Nephron (organoid): ENCODE measurements at regions not wholly inside any gene's neighbourhood (a gene's known extent, or its start where the extent isn't known, plus 50 kb on each side); places are given as distances from the start of the nearest gene placed in this dataset.

Source experiments
- H3K27ac Mint-ChIP-seq, 3 experiments: 2 replicates each; pipeline ENCODE4 v1.8.0; 2020; ENCODE audit warnings: mixed read lengths in 3 of 3, mild to moderate bottlenecking in 2 of 3, moderate library complexity in 1 of 3
- H3K27me3 Mint-ChIP-seq: 2 replicates; pipeline ENCODE4 v1.8.0; 2021; ENCODE audit warnings: low read depth, mild to moderate bottlenecking, moderate library complexity, mixed read lengths
- H3K36me3 Mint-ChIP-seq: 2 replicates; pipeline ENCODE4 v1.8.0; 2020; ENCODE audit warnings: low read depth, mixed read lengths
- H3K4me1 Mint-ChIP-seq: 2 replicates; pipeline ENCODE4 v1.8.0; 2020; ENCODE audit warnings: mixed read lengths
- H3K4me3 Mint-ChIP-seq, 3 experiments: 2 replicates each; pipeline ENCODE4 v1.8.0; 2020; ENCODE audit warnings: mild to moderate bottlenecking in 3 of 3, mixed read lengths in 3 of 3, moderate library complexity in 2 of 3
- H3K9me3 Mint-ChIP-seq: 2 replicates; pipeline ENCODE4 v1.8.0; 2020; ENCODE audit warnings: mixed read lengths
- CTCF ChIP-seq, 3 experiments: fragments of 200-600 bp; sonication (generic); IDR thresholded peaks; one replicate each; pipeline ENCODE4 v1.5.0; 2021; ENCODE audit warnings: antibody characterized with exemption in 3 of 3; ENCODE audit not compliant: unreplicated experiment in 3 of 3

GRCh38 chr20:59428006-59428405, 127.6 kb downstream of the EDN3 start:
- H3K9me3 Mint-ChIP-seq = no peaks in the 10 kb centered on the region
- no peaks in the 10 kb centered on the region for H3K4me1 Mint-ChIP-seq
- no peak for TF ChIP-seq CTCF (IDR thresholded peaks at IDR 0.05; ENCODE audit: unreplicated experiment in 3 of 3)
- H3K27me3 Mint-ChIP-seq = peaks cover 24% of the 10 kb centered on the region
- no peak overlapping the region for H3K27ac Mint-ChIP-seq
- no peak overlapping the region for H3K4me3 Mint-ChIP-seq
- no peaks in the 10 kb centered on the region for H3K36me3 Mint-ChIP-seq

GRCh38 chr20:59428441-59429205, 128.2 kb downstream of the EDN3 start:
- H3K36me3 Mint-ChIP-seq = no peaks in the 10 kb centered on the region
- TF ChIP-seq CTCF (IDR thresholded peaks at IDR 0.05; ENCODE audit: unreplicated experiment in 3 of 3) = no peak
- H3K4me1 Mint-ChIP-seq = no peaks in the 10 kb centered on the region
- no peak overlapping the region for H3K27ac Mint-ChIP-seq
- H3K9me3 Mint-ChIP-seq = no peaks in the 10 kb centered on the region
- peaks cover 22% of the 10 kb centered on the region for H3K27me3 Mint-ChIP-seq
- H3K4me3 Mint-ChIP-seq = no peak overlapping the region

- Mint-ChIP-seq H3K4me3 (no peak overlapping the region), H3K36me3 (no peaks in the 10 kb centered on the region), H3K9me3 (no peaks in the 10 kb centered on the region), H3K4me1 (no peaks in the 10 kb centered on the region), H3K27me3 (peaks cover 20% of the 10 kb centered on the region), H3K27ac (no peak overlapping the region)
- no peak for TF ChIP-seq CTCF (IDR thresholded peaks at IDR 0.05; ENCODE audit: unreplicated experiment in 3 of 3)
These were observed 129.0 kb downstream of the EDN3 start for GRCh38 chr20:59429396-59429795.

- TF ChIP-seq CTCF (IDR thresholded peaks at IDR 0.05; ENCODE audit: unreplicated experiment in 3 of 3) = no peak
- Mint-ChIP-seq H3K4me1 (no peaks in the 10 kb centered on the region), H3K27me3 (peaks cover 28% of the 10 kb centered on the region), H3K27ac (no peak overlapping the region), H3K9me3 (no peaks in the 10 kb centered on the region), H3K4me3 (no peak overlapping the region), H3K36me3 (no peaks in the 10 kb centered on the region)
These were observed 130.6 kb downstream of the EDN3 start for GRCh38 chr20:59431014-59431413.

GRCh38 chr20:59434960-59435359, 134.5 kb downstream of the EDN3 start:
- peaks cover 8% of the 10 kb centered on the region for H3K4me1 Mint-ChIP-seq
- no peak overlapping the region for H3K27ac Mint-ChIP-seq
- TF ChIP-seq CTCF (IDR thresholded peaks at IDR 0.05; ENCODE audit: unreplicated experiment in 3 of 3) = no peak
- H3K36me3 Mint-ChIP-seq = no peaks in the 10 kb centered on the region
- H3K4me3 Mint-ChIP-seq = no peak overlapping the region
- H3K27me3 Mint-ChIP-seq = peaks cover 21% of the 10 kb centered on the region
- H3K9me3 Mint-ChIP-seq = no peaks in the 10 kb centered on the region

GRCh38 chr20:59435518-59435917, 135.1 kb downstream of the EDN3 start:
- H3K27ac Mint-ChIP-seq = no peak overlapping the region
- H3K4me1 Mint-ChIP-seq = peaks cover 8% of the 10 kb centered on the region
- H3K4me3 Mint-ChIP-seq = no peak overlapping the region
- peaks cover 21% of the 10 kb centered on the region for H3K27me3 Mint-ChIP-seq
- no peaks in the 10 kb centered on the region for H3K9me3 Mint-ChIP-seq
- H3K36me3 Mint-ChIP-seq = no peaks in the 10 kb centered on the region
- TF ChIP-seq CTCF (IDR thresholded peaks at IDR 0.05; ENCODE audit: unreplicated experiment in 3 of 3) = no peak
